ENCODE measurements at regions not wholly inside any gene's neighbourhood (a gene's known extent, or its start where the extent isn't known, plus 50 kb on each side); places are given as distances from the start of the nearest gene placed in this dataset.
"Not testable (repeated sequence)": the region's sequence is repeated elsewhere in the genome, so short reads cannot be mapped to it uniquely, and the experiment has no call there.

GRCh38 chr21:9572782-9573181 lies 948.6 kb upstream of the TPTE start:
- not testable (repeated sequence) for DNase-seq

- not testable (repeated sequence) for DNase-seq
Observed at GRCh38 chr21:9573528-9573927, 947.9 kb upstream of the TPTE start.

- not testable (repeated sequence) for DNase-seq
Observed at GRCh38 chr21:9579275-9579674, 942.1 kb upstream of the TPTE start.

GRCh38 chr21:9587941-9588340 lies 933.4 kb upstream of the TPTE start:
- not testable (repeated sequence) for DNase-seq

GRCh38 chr21:9592591-9592990 lies 928.8 kb upstream of the TPTE start:
- DNase-seq = not testable (repeated sequence)

GRCh38 chr21:9593646-9594045 lies 927.7 kb upstream of the TPTE start:
- not testable (repeated sequence) for DNase-seq

- DNase-seq = not testable (repeated sequence)
Observed at GRCh38 chr21:9614011-9614410, 907.4 kb upstream of the TPTE start.

- DNase-seq = not testable (repeated sequence)
Observed at GRCh38 chr21:9621121-9621793, 900.1 kb upstream of the TPTE start.

- DNase-seq = not testable (repeated sequence)
Observed at GRCh38 chr21:9628051-9628450, 893.3 kb upstream of the TPTE start.

- not testable (repeated sequence) for DNase-seq
Observed at GRCh38 chr21:9647409-9647808, 874.0 kb upstream of the TPTE start.

- not testable (repeated sequence) for DNase-seq
Observed at GRCh38 chr21:9648331-9648730, 873.1 kb upstream of the TPTE start.

- not testable (repeated sequence) for DNase-seq
Observed at GRCh38 chr21:9648947-9649720, 872.2 kb upstream of the TPTE start.

- DNase-seq = not testable (repeated sequence)
Observed at GRCh38 chr21:9652819-9653218, 868.6 kb upstream of the TPTE start.

GRCh38 chr21:9655221-9655620 lies 866.2 kb upstream of the TPTE start:
- not testable (repeated sequence) for DNase-seq

GRCh38 chr21:9656455-9656854 lies 864.9 kb upstream of the TPTE start:
- not testable (repeated sequence) for DNase-seq

GRCh38 chr21:9657779-9658178 lies 863.6 kb upstream of the TPTE start:
- not testable (repeated sequence) for DNase-seq

- not testable (repeated sequence) for DNase-seq
Observed at GRCh38 chr21:9659877-9660276, 861.5 kb upstream of the TPTE start.

- not testable (repeated sequence) for DNase-seq
Observed at GRCh38 chr21:9663914-9664729, 857.3 kb upstream of the TPTE start.

- not testable (repeated sequence) for DNase-seq
Observed at GRCh38 chr21:9675811-9676210, 845.6 kb upstream of the TPTE start.

GRCh38 chr21:9679029-9679428 lies 842.4 kb upstream of the TPTE start:
- DNase-seq = not testable (repeated sequence)

GRCh38 chr21:9688945-9689344 lies 832.4 kb upstream of the TPTE start:
- not testable (repeated sequence) for DNase-seq

- DNase-seq = peak; percentile 0
Observed at GRCh38 chr21:9690981-9691380, 830.4 kb upstream of the TPTE start.

- not testable (repeated sequence) for DNase-seq
Observed at GRCh38 chr21:9695759-9696158, 825.6 kb upstream of the TPTE start.

All from tongue (tissue), 1 donor.